HEK293 (cell line): ENCODE measurements at regions not wholly inside any gene's neighbourhood (a gene's known extent, or its start where the extent isn't known, plus 50 kb on each side); places are given as distances from the start of the nearest gene placed in this dataset.

ENCODE experiments used
- CTCF ChIA-PET: fragments of 350-600 bp; formaldehyde crosslinking; extraction: SDS; loops from one replicate; lab custom pipeline; 2021; ENCODE audit warnings: antibody characterized with exemption; lab: Yijun Ruan, JAX
- POLR2A ChIA-PET: fragments of 300-600 bp; formaldehyde crosslinking; extraction: SDS; loops from one replicate; lab custom pipeline; 2020; ENCODE audit warnings: antibody characterized with exemption, inconsistent platforms; lab: Yijun Ruan, JAX
- H3K27ac ChIP-seq: fragments of 200-500 bp; sonication (Bioruptor generic); 2 replicates; pipeline ENCODE4 v1.5.1; 2014; ENCODE audit warnings: low read depth, low read length, control low read depth, inconsistent platforms; ENCODE audit errors: extremely low read depth
- H3K36me3 ChIP-seq, 2 experiments: fragments of 200-500 bp in 1 of 2; sonication (Bioruptor generic) in 1 of 2; 1 replicate in 1 of 2; 2 replicates in 1 of 2; pipeline ENCODE4 v1.5.1; 2014 to 2017; ENCODE audit warnings: inconsistent platforms in 2 of 2, low read length in 2 of 2; ENCODE audit not compliant: control insufficient read depth in 2 of 2, insufficient read depth in 1 of 2
- H3K4me1 ChIP-seq: fragments of 200-500 bp; sonication (Bioruptor generic); 2 replicates; pipeline ENCODE4 v1.5.1; 2014; ENCODE audit warnings: mild to moderate bottlenecking, low read length, inconsistent platforms; ENCODE audit not compliant: control insufficient read depth, insufficient read depth
- H3K4me3 ChIP-seq: 2 replicates; pipeline ENCODE4 v1.5.1; 2011; ENCODE audit warnings: low read depth, mild to moderate bottlenecking, control low read depth, low read length, moderate library complexity
- H3K9me3 ChIP-seq: fragments of 200-500 bp; sonication (Bioruptor generic); 2 replicates; pipeline ENCODE4 v1.5.1; 2014; ENCODE audit warnings: low read depth, low read length, inconsistent platforms; ENCODE audit not compliant: control insufficient read depth, insufficient read depth
- BCL6B ChIP-seq: fragments of 450-650 bp; formaldehyde crosslinking; IDR thresholded peaks from 2 replicates; pipeline ENCODE4 v1.5.1; 2017; ENCODE audit warnings: missing biosample characterization, missing genetic modification characterization
- FEZF1 ChIP-seq: fragments of 450-650 bp; formaldehyde crosslinking; IDR thresholded peaks from 2 replicates; pipeline ENCODE4 v1.5.1; 2016; ENCODE audit warnings: missing biosample characterization, missing genetic modification characterization
- GLI4 ChIP-seq: fragments of 450-650 bp; formaldehyde crosslinking; IDR thresholded peaks from 2 replicates; pipeline ENCODE4 v1.5.1; 2016; ENCODE audit warnings: missing biosample characterization, missing genetic modification characterization
- MEIS1 ChIP-seq: sonication (generic); formaldehyde crosslinking; IDR thresholded peaks from 2 replicates; pipeline ENCODE4 v1.8.1; 2022; ENCODE audit warnings: missing genetic modification reagents, mild to moderate bottlenecking, borderline replicate concordance
- PBX3 ChIP-seq: sonication (generic); formaldehyde crosslinking; IDR thresholded peaks from 2 replicates; pipeline ENCODE4 v1.8.1; 2022; ENCODE audit warnings: mild to moderate bottlenecking, moderate library complexity, missing genetic modification reagents
- RBAK ChIP-seq: fragments of 450-650 bp; formaldehyde crosslinking; IDR thresholded peaks from 2 replicates; pipeline ENCODE4 v1.5.1; 2016; ENCODE audit warnings: missing biosample characterization, missing genetic modification characterization
- REPIN1 ChIP-seq: fragments of 450-650 bp; formaldehyde crosslinking; IDR thresholded peaks from 2 replicates; pipeline ENCODE4 v1.5.1; 2017; ENCODE audit warnings: missing biosample characterization, missing genetic modification characterization, low read depth
- ZBTB49 ChIP-seq: fragments of 450-650 bp; formaldehyde crosslinking; IDR thresholded peaks from 2 replicates; pipeline ENCODE4 v1.5.1; 2016; ENCODE audit warnings: missing biosample characterization, missing genetic modification characterization, low read depth
- ZFHX2 ChIP-seq: fragments of 450-650 bp; formaldehyde crosslinking; conservative IDR thresholded peaks from 2 replicates; pipeline ENCODE4 v1.5.1; 2016; ENCODE audit warnings: missing biosample characterization, missing genetic modification characterization
- ZNF132 ChIP-seq: fragments of 450-650 bp; formaldehyde crosslinking; IDR thresholded peaks from 2 replicates; pipeline ENCODE4 v1.5.1; 2017; ENCODE audit warnings: missing biosample characterization, missing genetic modification characterization, borderline replicate concordance
- ZNF140 ChIP-seq: fragments of 450-650 bp; formaldehyde crosslinking; IDR thresholded peaks from 2 replicates; pipeline ENCODE4 v1.5.1; 2016; ENCODE audit warnings: missing biosample characterization, missing genetic modification characterization
- ZNF155 ChIP-seq: fragments of 450-650 bp; formaldehyde crosslinking; IDR thresholded peaks from 2 replicates; pipeline ENCODE4 v1.5.1; 2016; ENCODE audit warnings: missing biosample characterization, missing genetic modification characterization
- ZNF184 ChIP-seq: fragments of 450-650 bp; IDR thresholded peaks from 2 replicates; pipeline ENCODE4 v1.5.1; 2018; ENCODE audit warnings: missing biosample characterization, mild to moderate bottlenecking, missing genetic modification characterization
- ZNF24 ChIP-seq: fragments of 450-650 bp; formaldehyde crosslinking; IDR thresholded peaks from 2 replicates; pipeline ENCODE4 v1.5.1; 2016; ENCODE audit warnings: missing biosample characterization, missing genetic modification characterization
- ZNF335 ChIP-seq: fragments of 450-650 bp; formaldehyde crosslinking; conservative IDR thresholded peaks from 2 replicates; pipeline ENCODE4 v1.5.1; 2016; ENCODE audit warnings: missing biosample characterization, missing genetic modification characterization
- ZNF362 ChIP-seq: fragments of 450-650 bp; formaldehyde crosslinking; IDR thresholded peaks from 2 replicates; pipeline ENCODE4 v1.5.1; 2016; ENCODE audit warnings: missing biosample characterization, missing genetic modification characterization
- ZNF48 ChIP-seq: fragments of 450-650 bp; formaldehyde crosslinking; IDR thresholded peaks from 2 replicates; pipeline ENCODE4 v1.5.1; 2016; ENCODE audit warnings: missing biosample characterization, missing genetic modification characterization
- ZNF518A ChIP-seq: fragments of 450-650 bp; formaldehyde crosslinking; conservative IDR thresholded peaks from 2 replicates; pipeline ENCODE4 v1.5.1; 2016; ENCODE audit warnings: low read depth, missing biosample characterization, missing genetic modification characterization
- ZNF658 ChIP-seq: fragments of 450-650 bp; formaldehyde crosslinking; IDR thresholded peaks from 2 replicates; pipeline ENCODE4; 2016; ENCODE audit warnings: missing biosample characterization, missing genetic modification characterization
- ZNF747 ChIP-seq: fragments of 450-650 bp; formaldehyde crosslinking; IDR thresholded peaks from 2 replicates; pipeline ENCODE4 v1.5.1; 2016; ENCODE audit warnings: missing biosample characterization, missing genetic modification characterization
- ZNF76 ChIP-seq: fragments of 450-650 bp; formaldehyde crosslinking; IDR thresholded peaks from 2 replicates; pipeline ENCODE4; 2016; ENCODE audit warnings: low read depth, missing biosample characterization, missing genetic modification characterization, borderline replicate concordance
- ZNF768 ChIP-seq: fragments of 450-650 bp; formaldehyde crosslinking; IDR thresholded peaks from 2 replicates; pipeline ENCODE4 v1.5.1; 2018; ENCODE audit warnings: missing biosample characterization, mild to moderate bottlenecking, missing genetic modification characterization
- ZSCAN30 ChIP-seq: fragments of 450-650 bp; IDR thresholded peaks from 2 replicates; pipeline ENCODE4 v1.5.1; 2018; ENCODE audit warnings: missing biosample characterization, mild to moderate bottlenecking, missing genetic modification characterization, moderate library complexity

- H3K9me3 ChIP-seq: no peaks in the 10 kb centered on the region
- H3K4me3 ChIP-seq: no peak overlapping the region
- H3K4me1 ChIP-seq: no peaks in the 10 kb centered on the region
- CTCF ChIA-PET: interaction anchor here (1.6 kb wide), 1 partner anchor 10 kb away, joined by 5 read pairs; no protein-coding TSS in a partner anchor
- H3K27ac ChIP-seq: no peak overlapping the region
- no peaks in the 10 kb centered on the region for H3K36me3 ChIP-seq
- POLR2A ChIA-PET: no interaction called here
- no peak for TF ChIP-seq ZBTB49
- no peak for TF ChIP-seq REPIN1
- TF ChIP-seq RBAK (tag by site-specific recombination): no peak
- no peak for TF ChIP-seq ZNF140 (tag by site-specific recombination)
- TF ChIP-seq PBX3 (CRISPR knock-in tag): no peak
- no peak for TF ChIP-seq ZNF132
- TF ChIP-seq ZFHX2 (tag by site-specific recombination): no peak
These were observed 781.7 kb upstream of the CITED2 start for GRCh38 chr6:140156131-140156530.

- Histone ChIP-seq H3K4me3 (no peak overlapping the region), H3K9me3 (no peaks in the 10 kb centered on the region), H3K36me3 (no peaks in the 10 kb centered on the region), H3K27ac (no peak overlapping the region), H3K4me1 (no peaks in the 10 kb centered on the region)
- ChIA-PET CTCF (interaction anchor here (1.1 to 1.6 kb wide), 2 partner anchors 11 to 438 kb away, joined by 5 read pairs; no protein-coding TSS in a partner anchor), POLR2A (no interaction called here)
- TF ChIP-seq BCL6B (tag by site-specific recombination) (no peak), ZSCAN30 (tag by site-specific recombination) (no peak), ZNF184 (no peak), ZNF658 (no peak), FEZF1 (no peak), ZNF518A (tag by site-specific recombination) (no peak), ZNF155 (tag by site-specific recombination) (no peak), ZNF747 (tag by site-specific recombination) (no peak), ZNF24 (tag by site-specific recombination) (no peak), ZNF768 (no peak), ZNF48 (tag by site-specific recombination) (no peak), ZNF362 (tag by site-specific recombination) (no peak), ZNF76 (tag by site-specific recombination) (no peak), ZNF335 (tag by site-specific recombination) (no peak), MEIS1 (CRISPR knock-in tag) (no peak), GLI4 (tag by site-specific recombination) (no peak)
These were observed 781.1 kb upstream of the CITED2 start for GRCh38 chr6:140155451-140156126.
